Epithelial cell of esophagus (primary cell): ENCODE measurements at regions not wholly inside any gene's neighbourhood (a gene's known extent, or its start where the extent isn't known, plus 50 kb on each side); places are given as distances from the start of the nearest gene placed in this dataset.

ENCODE experiments used
- DNase-seq: peaks from one replicate; pipeline ENCODE4 v3.0.0; 2010; ENCODE audit warnings: low read depth
- H3K4me3 ChIP-seq: 2 replicates; pipeline ENCODE4 v1.5.1; 2011; ENCODE audit warnings: mild to moderate bottlenecking, low read length, control low read depth
- TF ChIP-seq, protein P1 (sequence below): IDR thresholded peaks from 2 replicates; pipeline ENCODE4 v1.5.1; 2011; ENCODE audit warnings: low read depth, mild to moderate bottlenecking, low read length, control low read depth, inconsistent platforms; ENCODE audit not compliant: insufficient read depth; ENCODE audit errors: missing control alignments

GRCh38 chr10:131585761-131586160 lies 274.2 kb upstream of the TCERG1L start:
- no peak overlapping the region for H3K4me3 ChIP-seq
- TF ChIP-seq, protein P1, sequence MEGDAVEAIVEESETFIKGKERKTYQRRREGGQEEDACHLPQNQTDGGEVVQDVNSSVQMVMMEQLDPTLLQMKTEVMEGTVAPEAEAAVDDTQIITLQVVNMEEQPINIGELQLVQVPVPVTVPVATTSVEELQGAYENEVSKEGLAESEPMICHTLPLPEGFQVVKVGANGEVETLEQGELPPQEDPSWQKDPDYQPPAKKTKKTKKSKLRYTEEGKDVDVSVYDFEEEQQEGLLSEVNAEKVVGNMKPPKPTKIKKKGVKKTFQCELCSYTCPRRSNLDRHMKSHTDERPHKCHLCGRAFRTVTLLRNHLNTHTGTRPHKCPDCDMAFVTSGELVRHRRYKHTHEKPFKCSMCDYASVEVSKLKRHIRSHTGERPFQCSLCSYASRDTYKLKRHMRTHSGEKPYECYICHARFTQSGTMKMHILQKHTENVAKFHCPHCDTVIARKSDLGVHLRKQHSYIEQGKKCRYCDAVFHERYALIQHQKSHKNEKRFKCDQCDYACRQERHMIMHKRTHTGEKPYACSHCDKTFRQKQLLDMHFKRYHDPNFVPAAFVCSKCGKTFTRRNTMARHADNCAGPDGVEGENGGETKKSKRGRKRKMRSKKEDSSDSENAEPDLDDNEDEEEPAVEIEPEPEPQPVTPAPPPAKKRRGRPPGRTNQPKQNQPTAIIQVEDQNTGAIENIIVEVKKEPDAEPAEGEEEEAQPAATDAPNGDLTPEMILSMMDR: no peak
- no peak for DNase-seq

DNA sequence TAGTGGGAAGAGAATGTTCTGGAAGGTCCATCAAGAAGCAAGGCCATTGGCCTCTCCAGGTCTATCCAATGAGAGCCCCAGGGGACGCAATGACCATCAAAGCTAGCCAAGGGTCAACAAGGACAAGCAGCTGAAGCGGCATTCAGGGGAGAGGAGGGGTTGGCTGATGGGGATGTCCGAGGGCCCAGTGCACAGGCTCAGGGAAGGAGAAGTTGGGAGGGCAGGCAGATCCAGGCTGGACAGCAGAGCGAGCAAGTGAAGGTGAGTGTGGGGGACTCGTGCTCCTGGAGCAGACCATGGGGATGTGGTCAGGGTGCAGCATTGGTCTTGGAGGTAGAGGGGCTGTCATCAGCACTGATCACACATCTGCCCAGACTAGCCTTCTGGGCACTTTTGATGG lies 275.4 kb upstream of the TCERG1L start:
- no peak overlapping the region for H3K4me3 ChIP-seq
- TF ChIP-seq, protein P1: no peak
- DNase-seq: no peak

DNA sequence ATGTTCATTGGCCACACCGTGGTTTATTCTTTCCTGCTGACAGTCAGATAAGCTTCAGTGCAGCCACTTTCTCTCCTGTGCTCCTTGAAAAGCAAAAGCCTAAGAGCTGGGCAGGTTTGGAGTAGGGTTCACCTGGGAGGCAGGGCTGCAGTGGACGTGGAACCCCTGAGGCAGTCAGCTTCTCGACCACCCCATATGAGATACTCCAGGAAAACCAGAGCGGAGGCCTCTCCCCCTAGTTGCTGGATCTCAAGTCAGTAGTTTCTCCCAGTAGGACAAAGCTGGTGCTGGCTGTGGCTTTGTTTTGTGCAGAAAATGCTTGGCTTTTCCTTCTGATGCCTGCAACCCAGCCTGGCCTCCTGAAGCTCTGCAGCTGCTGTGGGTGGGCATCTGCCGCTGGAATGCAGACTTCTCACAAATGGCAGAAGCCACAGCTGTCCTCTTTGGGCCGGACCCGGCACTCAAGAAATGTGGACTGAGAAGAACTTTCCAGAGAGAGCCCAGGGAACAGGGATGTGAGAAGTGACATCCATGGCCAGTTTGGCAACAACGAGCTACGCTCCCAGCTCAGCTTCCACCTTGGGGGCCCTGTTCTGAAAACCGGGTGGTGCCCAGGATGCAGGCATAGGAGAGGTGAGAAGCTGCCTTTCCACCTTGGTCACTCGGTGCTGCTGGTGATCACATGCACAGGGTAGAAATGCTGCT lies 276.6 kb upstream of the TCERG1L start:
- TF ChIP-seq, protein P1: no peak
- H3K4me3 ChIP-seq: no peak overlapping the region
- no peak for DNase-seq

DNA sequence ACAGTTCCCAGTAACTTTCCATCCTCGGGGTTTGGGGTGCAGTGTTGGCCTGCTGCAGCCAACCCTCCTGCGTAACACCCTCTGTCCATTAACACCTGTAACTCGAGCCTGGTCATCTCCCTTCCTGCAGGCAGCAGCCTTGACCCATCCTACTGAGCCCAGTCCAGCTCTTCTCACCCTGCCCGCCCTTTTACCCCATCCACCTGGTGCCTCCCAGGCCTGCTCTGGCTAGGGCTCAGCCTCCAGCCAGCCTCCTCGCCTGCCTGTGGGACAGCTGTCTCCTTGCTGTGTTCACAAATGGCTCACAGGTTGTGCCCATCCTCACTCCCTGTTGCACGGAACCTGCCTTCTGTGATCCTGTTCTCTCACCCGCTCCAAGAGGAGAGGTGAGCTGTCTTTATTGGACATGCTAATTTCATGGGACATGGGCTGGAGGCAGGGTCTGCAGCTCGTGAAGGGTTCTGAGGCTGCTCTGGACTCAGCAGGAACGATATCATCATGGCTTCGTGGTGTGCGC lies 277.2 kb upstream of the TCERG1L start:
- DNase-seq: no peak
- no peak overlapping the region for H3K4me3 ChIP-seq
- TF ChIP-seq, protein P1: no peak

GRCh38 chr10:131590567-131590966 lies 279.0 kb upstream of the TCERG1L start:
- no peak overlapping the region for H3K4me3 ChIP-seq
- DNase-seq: no peak
- TF ChIP-seq, protein P1: no peak

GRCh38 chr10:131591936-131592335 lies 280.4 kb upstream of the TCERG1L start:
- DNase-seq: no peak
- H3K4me3 ChIP-seq: no peak overlapping the region
- TF ChIP-seq, protein P1: no peak

DNA sequence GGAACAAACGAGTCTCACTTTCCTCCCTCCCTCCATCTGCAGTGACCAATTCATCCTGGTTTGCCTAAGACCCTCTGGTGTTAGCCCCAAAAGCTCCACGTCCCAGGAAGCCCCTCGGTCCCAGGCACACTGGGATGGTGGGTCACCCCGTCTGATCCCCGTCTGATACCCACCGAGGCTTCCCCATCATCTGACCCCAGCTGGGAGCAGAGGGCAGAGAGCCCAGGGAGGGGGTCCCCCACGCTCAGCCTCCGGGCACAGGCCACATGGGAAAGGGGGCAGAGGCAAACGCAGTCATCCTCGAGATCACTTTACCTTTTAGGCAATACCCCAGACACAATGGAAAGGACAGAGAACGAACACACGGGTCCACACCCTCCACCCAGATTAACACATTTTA lies 291.6 kb upstream of the PPP2R2D start:
- TF ChIP-seq, protein P1: no peak
- H3K4me3 ChIP-seq: no peak overlapping the region
- no peak for DNase-seq
